Neural progenitor cell (in vitro differentiated cells): ENCODE measurements at regions not wholly inside any gene's neighbourhood (a gene's known extent, or its start where the extent isn't known, plus 50 kb on each side); places are given as distances from the start of the nearest gene placed in this dataset. TPM values are rescaled to one million over a fixed set of nuclear protein-coding genes. Genes with fewer than 3 reads are reported as not detected.

Source experiments
- DNase-seq: peaks from one replicate; pipeline ENCODE4 v3.0.0-alpha.2; 2016; ENCODE audit warnings: low spot score
- H2AFZ ChIP-seq: fragments of 200-600 bp; sonication (generic); replicated peaks from 2 replicates; pipeline ENCODE4 v1.6.1; 2016; ENCODE audit warnings: antibody characterized with exemption
- H3F3A ChIP-seq: fragments of 200-600 bp; sonication (generic); 2 replicates; pipeline ENCODE4 v1.6.1; 2016; ENCODE audit warnings: antibody characterized with exemption, low read depth
- H3K27ac ChIP-seq: fragments of 200-600 bp; sonication (generic); 2 replicates; pipeline ENCODE4 v1.5.1; 2016; ENCODE audit warnings: mild to moderate bottlenecking
- H3K27me3 ChIP-seq: fragments of 200-600 bp; sonication (generic); 2 replicates; pipeline ENCODE4 v1.6.1; 2016; ENCODE audit warnings: mild to moderate bottlenecking, moderate library complexity
- H3K36me3 ChIP-seq: fragments of 200-600 bp; sonication (generic); 2 replicates; pipeline ENCODE4 v1.5.1; 2016
- H3K4me1 ChIP-seq: fragments of 200-600 bp; sonication (generic); 2 replicates; pipeline ENCODE4 v1.6.1; 2016; ENCODE audit warnings: mixed run types
- H3K4me2 ChIP-seq: fragments of 200-600 bp; sonication (generic); 2 replicates; pipeline ENCODE4 v1.6.1; 2016
- H3K4me3 ChIP-seq: fragments of 200-600 bp; sonication (generic); 2 replicates; pipeline ENCODE4 v1.5.1; 2016
- H3K79me2 ChIP-seq: fragments of 200-600 bp; sonication (generic); 2 replicates; pipeline ENCODE4 v1.6.1; 2016; ENCODE audit warnings: low read depth
- H3K9ac ChIP-seq: fragments of 200-600 bp; sonication (generic); 2 replicates; pipeline ENCODE4 v1.6.1; 2016
- H3K9me3 ChIP-seq: fragments of 200-600 bp; sonication (generic); 2 replicates; pipeline ENCODE4 v1.5.1; 2016; ENCODE audit warnings: low read depth
- H4K20me1 ChIP-seq: fragments of 200-600 bp; sonication (generic); 2 replicates; pipeline ENCODE4 v1.6.1; 2016; ENCODE audit warnings: low read depth
- H3K27ac Mint-ChIP-seq: 3 replicates; pipeline ENCODE4 v1.8.0; 2021; ENCODE audit warnings: mixed read lengths
- H3K27me3 Mint-ChIP-seq: 2 replicates; pipeline ENCODE4 v1.8.0; 2022; ENCODE audit warnings: low read depth, mild to moderate bottlenecking, inconsistent platforms, moderate library complexity, mixed read lengths; ENCODE audit not compliant: insufficient read depth
- H3K36me3 Mint-ChIP-seq: 3 replicates; pipeline ENCODE4 v1.8.0; 2021; ENCODE audit warnings: mixed read lengths
- H3K4me1 Mint-ChIP-seq: 3 replicates; pipeline ENCODE4 v1.8.0; 2021; ENCODE audit warnings: mixed read lengths
- H3K4me3 Mint-ChIP-seq: 3 replicates; pipeline ENCODE4 v1.8.0; 2021; ENCODE audit warnings: mild to moderate bottlenecking, moderate library complexity, mixed read lengths
- H3K9me3 Mint-ChIP-seq: 3 replicates; pipeline ENCODE4 v1.8.0; 2020; ENCODE audit warnings: mixed read lengths
- CTCF ChIP-seq: fragments of 200-600 bp; sonication (generic); IDR thresholded peaks from 2 replicates; pipeline ENCODE4 v1.5.1; 2017; ENCODE audit warnings: antibody characterized with exemption, mild to moderate bottlenecking
- EZH2 ChIP-seq: fragments of 200-600 bp; sonication (generic); IDR thresholded peaks from 2 replicates; pipeline ENCODE4 v1.6.1; 2017; ENCODE audit warnings: antibody characterized with exemption, mild to moderate bottlenecking, moderate library complexity
- EZH2phosphoT487 ChIP-seq: fragments of 200-600 bp; sonication (generic); IDR thresholded peaks from 2 replicates; pipeline ENCODE4 v1.6.1; 2017; ENCODE audit warnings: antibody characterized with exemption
- small RNA-seq: library from RNA; depleted of rRNA; stranded (forward); fragments of <200 nt; gene quantifications from one replicate; pipeline ENCODE3, GENCODE V24; 2015

- Mint-ChIP-seq H3K9me3 (no peaks in the 10 kb centered on the region), H3K27me3 (no peaks in the 10 kb centered on the region), H3K27ac (no peak overlapping the region), H3K4me3 (no peak overlapping the region), H3K36me3 (no peaks in the 10 kb centered on the region), H3K4me1 (no peaks in the 10 kb centered on the region)
- no peaks in the 10 kb centered on the region for H4K20me1 ChIP-seq
- no peaks in the 10 kb centered on the region for H3K79me2 ChIP-seq
- DNase-seq, result no peak
- TF ChIP-seq CTCF, result no peak
- no peak for TF ChIP-seq EZH2
- no peak for TF ChIP-seq EZH2phosphoT487
- H3K27me3 ChIP-seq, result no peaks in the 10 kb centered on the region
- H3K27ac ChIP-seq, result no peak overlapping the region
- H3K36me3 ChIP-seq, result no peaks in the 10 kb centered on the region
- H3K9me3 ChIP-seq, result no peaks in the 10 kb centered on the region
- H3K4me1 ChIP-seq, result no peaks in the 10 kb centered on the region
- no peak overlapping the region for H2AFZ ChIP-seq
- no peak overlapping the region for H3K4me2 ChIP-seq
- H3K9ac ChIP-seq, result no peak overlapping the region
- H3K4me3 ChIP-seq, result no peak overlapping the region
- no peaks in the 10 kb centered on the region for H3F3A ChIP-seq
Measured at GRCh38 chr7:120218712-120219111, 54.3 kb upstream of the KCND2 start.

GRCh38 chr7:120221666-120222065 is 51.3 kb upstream of the KCND2 start:
- H3K27me3 ChIP-seq, result no peaks in the 10 kb centered on the region
- no peaks in the 10 kb centered on the region for H3K79me2 ChIP-seq
- H4K20me1 ChIP-seq, result no peaks in the 10 kb centered on the region
- no peak overlapping the region for H3K4me2 ChIP-seq
- no peaks in the 10 kb centered on the region for H3K27me3 Mint-ChIP-seq
- H3K9me3 Mint-ChIP-seq, result no peaks in the 10 kb centered on the region
- H2AFZ ChIP-seq, result no peak overlapping the region
- DNase-seq, result no peak
- no peaks in the 10 kb centered on the region for H3K9me3 ChIP-seq
- H3F3A ChIP-seq, result no peaks in the 10 kb centered on the region
- no peaks in the 10 kb centered on the region for H3K4me1 ChIP-seq
- no peaks in the 10 kb centered on the region for H3K4me1 Mint-ChIP-seq
- no peak overlapping the region for H3K9ac ChIP-seq
- TF ChIP-seq EZH2phosphoT487 (no peak), CTCF (no peak)
- H3K36me3 ChIP-seq, result no peaks in the 10 kb centered on the region
- no peak overlapping the region for H3K27ac Mint-ChIP-seq
- H3K36me3 Mint-ChIP-seq, result no peaks in the 10 kb centered on the region
- no peak overlapping the region for H3K4me3 ChIP-seq
- H3K4me3 Mint-ChIP-seq, result no peak overlapping the region
- no peak overlapping the region for H3K27ac ChIP-seq

Small RNA genes lying in the stretch of these regions (small RNA-seq; reads per million reads assigned to genes)
- gene RNU1-29P, result not detected
